ENCODE measurements at regions not wholly inside any gene's neighbourhood (a gene's known extent, or its start where the extent isn't known, plus 50 kb on each side); places are given as distances from the start of the nearest gene placed in this dataset.

DNA sequence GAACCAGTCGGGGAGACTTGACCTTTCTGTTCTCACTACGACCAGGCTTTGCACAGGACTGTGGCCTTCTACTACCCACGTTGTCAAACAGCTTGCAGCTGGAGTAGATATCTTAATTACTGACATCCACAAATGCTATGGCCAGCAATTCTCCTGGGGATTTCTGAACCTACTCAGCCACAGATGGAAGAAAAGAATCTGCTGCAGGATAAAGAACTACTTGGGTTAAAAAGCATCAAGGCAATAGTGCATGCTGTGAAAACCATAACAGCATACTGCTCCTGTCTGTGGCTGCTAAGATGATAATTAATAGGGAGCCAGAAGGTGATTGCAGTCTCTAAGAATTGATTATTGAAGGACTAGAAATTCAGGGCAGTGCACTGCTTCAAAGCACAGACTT lies 859.2 kb upstream of the SEMA6D start:
- DNase-seq (ENCODE audit: low read depth): no peak

GRCh38 chr15:46861796-46862195 lies 855.5 kb upstream of the SEMA6D start:
- no peak for DNase-seq (ENCODE audit: low read depth)

DNA sequence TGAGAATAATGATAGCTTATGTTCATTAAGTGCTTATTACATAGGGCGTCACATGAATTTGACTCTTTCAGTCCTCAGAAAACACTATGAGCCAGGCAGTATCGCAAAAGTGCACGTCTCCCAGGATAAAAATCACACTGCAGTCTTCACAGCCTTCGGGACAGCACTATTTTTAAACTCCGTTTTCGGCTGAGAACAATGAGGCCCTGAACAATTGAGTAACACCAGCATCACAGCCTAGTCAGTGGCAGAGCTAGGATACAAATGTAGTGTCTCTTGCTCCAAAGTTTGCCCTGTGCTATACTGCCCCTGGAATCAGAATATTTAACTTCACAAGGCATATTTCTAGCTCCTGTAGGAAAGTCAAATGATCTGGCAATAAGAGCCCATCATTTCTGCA lies 852.1 kb upstream of the SEMA6D start:
- no peak for DNase-seq (ENCODE audit: low read depth)

DNA sequence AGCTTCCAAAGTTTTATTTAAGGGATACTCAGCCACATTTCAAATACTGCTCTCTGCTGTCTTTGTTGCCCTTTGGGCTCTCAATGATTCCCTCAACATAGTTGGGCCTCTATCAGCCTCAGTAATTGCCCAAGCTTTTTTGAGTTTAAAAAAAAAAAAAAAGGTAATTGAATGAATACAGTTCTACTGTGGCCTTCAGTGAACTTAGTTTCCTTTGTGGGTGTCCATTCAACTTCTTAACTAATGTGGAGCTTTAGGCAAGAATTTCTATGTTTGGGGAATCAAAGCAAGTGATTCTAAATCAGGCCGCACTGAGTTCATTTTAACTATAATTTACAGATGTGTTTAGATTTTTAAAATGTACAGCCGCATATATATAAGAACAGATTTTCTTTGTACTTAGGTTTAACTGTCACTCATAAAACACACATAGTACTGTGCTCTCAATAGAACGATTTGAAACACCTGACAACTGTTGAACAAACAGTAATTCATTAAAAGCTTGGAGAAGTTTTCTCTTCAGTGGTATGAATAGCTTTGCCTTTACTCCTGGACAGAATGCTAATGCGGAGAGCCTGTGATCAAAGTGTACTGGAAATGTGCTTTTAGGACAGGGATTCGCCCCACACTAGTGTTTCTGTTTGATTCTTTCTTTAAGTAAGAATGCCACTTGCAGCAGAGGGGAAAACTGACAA lies 844.9 kb upstream of the SEMA6D start:
- DNase-seq (ENCODE audit: low read depth): no peak

DNA sequence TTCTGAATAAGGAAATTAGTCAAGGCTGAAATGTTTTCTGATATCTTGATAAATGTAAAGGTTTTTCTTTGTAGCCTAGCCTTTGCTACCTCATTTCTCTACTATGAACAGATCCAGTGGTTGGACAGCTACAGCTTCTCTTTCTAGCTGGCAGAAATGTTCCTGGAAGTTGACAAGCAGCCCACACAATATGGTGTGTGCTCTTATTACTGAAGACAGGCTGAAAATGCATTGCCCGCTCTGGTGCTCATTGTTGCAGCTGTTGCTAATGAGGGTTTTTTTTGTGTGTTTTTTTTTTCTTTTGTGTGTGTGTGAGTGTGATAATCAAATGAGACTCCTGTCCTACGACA lies 844.3 kb upstream of the SEMA6D start:
- no peak for DNase-seq (ENCODE audit: low read depth)

DNA sequence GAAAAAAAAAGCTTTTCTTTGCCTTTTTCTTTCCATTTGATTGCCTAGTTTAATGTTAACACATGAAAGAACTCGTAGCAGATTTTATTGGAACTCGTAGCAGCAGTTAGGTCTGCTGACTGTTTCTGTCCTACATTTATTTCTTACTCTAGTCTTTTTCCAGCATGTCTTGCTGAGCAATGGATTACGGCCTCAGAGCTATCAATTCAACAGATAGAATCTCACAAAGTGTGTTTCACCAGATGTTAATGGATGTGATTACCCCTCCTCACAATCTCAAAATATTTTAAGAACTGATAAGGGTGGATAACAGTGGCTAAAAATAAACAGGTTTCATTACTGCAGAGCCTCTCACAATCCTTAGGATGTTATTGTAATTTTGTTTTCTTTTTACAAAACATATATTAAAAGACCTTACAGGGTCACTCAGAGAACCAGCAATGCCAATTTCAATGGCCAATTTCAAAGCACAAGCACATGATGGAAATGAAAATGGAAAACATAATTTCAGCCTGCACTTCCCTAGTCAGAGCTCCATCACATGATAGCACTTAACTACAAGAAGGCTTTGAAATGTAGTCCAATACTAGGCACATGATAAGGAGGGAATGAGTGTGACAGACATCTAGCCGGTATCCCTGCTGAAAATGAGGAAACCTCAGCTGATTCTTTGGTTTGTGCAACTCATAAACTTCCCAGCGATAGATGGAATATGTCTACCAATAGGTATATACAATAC lies 838.1 kb upstream of the SEMA6D start:
- DNase-seq (ENCODE audit: low read depth): no peak

DNA sequence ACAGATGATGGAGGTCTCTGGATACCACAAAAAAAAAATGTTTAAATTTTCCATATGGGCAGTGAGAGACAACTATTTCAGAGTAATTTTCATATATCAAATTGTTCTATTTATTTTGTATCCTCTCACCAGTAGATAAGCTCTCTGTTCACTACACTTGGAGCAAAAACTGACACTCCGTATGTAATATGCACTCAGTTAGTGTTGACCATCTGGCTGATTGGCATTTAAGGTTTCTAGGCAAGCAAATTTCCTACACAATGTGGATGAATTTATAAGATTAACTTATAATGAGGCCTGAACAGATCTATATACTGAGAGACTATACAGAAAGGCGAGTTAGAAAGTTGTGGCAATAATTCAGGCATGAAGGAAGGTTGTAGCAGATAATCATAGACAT lies 836.5 kb upstream of the SEMA6D start:
- no peak for DNase-seq (ENCODE audit: low read depth)

DNA sequence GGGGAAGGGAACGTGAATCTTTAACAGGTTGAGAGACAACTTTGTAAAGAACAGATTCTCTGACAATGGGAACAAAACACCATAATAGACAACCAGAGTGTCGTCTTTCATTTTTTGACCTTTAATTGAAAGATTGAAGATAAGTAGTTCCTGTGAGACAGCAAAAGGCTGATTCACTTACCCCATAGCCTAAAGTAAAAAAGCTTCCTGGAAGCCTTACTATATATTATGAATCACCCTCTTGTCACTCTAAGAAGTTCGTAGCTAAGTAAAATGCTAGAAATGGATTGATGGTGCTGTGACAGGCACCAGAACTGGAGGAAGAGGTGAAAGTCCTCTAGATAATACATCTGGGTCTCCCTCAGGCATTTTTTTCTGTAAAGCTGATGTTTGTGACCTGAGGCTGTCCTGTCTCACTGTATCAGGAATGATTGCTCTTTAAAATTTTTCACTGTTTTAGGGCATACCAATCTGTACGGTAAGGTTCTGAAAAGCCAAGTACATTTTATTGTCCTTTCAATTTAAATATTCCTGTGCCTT lies 824.6 kb upstream of the SEMA6D start:
- no peak for DNase-seq (ENCODE audit: low read depth)

DNA sequence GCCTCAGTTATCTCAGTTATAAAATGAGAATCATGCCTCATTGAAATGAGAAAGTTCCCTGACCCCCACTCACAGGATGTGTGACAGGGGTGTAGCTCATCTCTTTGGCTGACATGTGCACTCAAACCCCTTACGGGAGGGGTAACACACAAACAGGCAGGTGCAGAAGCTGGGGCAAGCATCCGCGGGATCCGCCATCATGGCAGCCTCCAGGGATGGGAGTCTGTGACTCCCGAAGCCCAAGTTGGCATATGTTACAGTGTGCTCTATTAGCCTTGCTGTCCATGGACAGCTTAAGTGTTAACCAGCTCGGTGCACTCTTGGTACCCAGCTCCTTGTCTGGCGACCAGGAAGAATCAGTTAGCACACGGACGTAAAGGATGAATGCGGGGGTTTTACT lies 822.7 kb upstream of the SEMA6D start:
- no peak for DNase-seq (ENCODE audit: low read depth)

GRCh38 chr15:46897266-46897665 lies 820.0 kb upstream of the SEMA6D start:
- DNase-seq (ENCODE audit: low read depth): no peak

- DNase-seq (ENCODE audit: low read depth): no peak
Measured at GRCh38 chr15:46901001-46901400, 816.3 kb upstream of the SEMA6D start.

GRCh38 chr15:46917721-46918252 lies 799.5 kb upstream of the SEMA6D start:
- no peak for DNase-seq (ENCODE audit: low read depth)

- no peak for DNase-seq (ENCODE audit: low read depth)
Measured at GRCh38 chr15:46918462-46919140, 798.7 kb upstream of the SEMA6D start.

GRCh38 chr15:46921891-46922290 lies 795.4 kb upstream of the SEMA6D start:
- DNase-seq (ENCODE audit: low read depth): no peak

GRCh38 chr15:46930426-46930825 lies 786.9 kb upstream of the SEMA6D start:
- DNase-seq (ENCODE audit: low read depth): no peak

- DNase-seq (ENCODE audit: low read depth): no peak
Measured at GRCh38 chr15:46933332-46933731, 784.0 kb upstream of the SEMA6D start.

- DNase-seq (ENCODE audit: low read depth): no peak
Measured at GRCh38 chr15:46934851-46935250, 782.5 kb upstream of the SEMA6D start.

GRCh38 chr15:46938169-46938568 lies 779.1 kb upstream of the SEMA6D start:
- no peak for DNase-seq (ENCODE audit: low read depth)

DNA sequence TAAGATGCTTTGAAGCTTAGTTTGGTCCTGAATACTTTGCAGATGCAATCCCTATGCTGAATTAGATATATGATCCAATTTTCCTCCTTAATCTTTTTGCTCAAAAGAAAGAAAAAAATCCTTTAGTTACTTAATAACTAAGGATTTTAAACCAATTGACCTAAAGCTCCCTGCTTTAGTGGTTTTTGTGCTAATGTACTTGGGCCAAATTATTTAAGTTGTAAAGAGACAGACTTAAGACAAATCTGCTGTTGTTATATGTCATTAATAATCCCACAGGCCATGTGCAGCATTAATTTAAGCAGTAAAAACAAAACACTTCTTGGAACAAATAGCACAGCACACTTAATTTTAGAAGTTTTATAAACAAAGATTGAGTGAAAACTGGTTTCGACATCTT lies 776.1 kb upstream of the SEMA6D start:
- no peak for DNase-seq (ENCODE audit: low read depth)

DNA sequence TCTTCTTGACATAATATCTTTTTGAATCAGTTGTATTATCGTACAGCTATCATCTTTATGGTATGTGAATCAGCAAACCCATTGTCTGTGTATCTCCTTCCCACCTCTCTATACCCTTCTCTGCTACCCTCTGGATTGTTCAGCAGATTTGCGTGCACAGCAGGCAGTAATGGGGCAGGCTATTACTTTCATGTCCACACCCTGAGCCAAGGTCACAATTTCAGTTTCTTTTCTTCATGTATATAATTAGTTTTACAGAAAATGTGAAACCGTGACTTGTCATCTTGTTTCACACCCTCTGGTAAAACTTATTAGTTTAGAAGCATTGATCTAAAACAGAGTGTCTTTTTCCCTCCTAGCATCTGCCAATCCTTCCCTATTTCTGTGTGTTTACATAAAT lies 770.4 kb upstream of the SEMA6D start:
- no peak for DNase-seq (ENCODE audit: low read depth)

GRCh38 chr15:46955576-46955975 lies 761.7 kb upstream of the SEMA6D start:
- no peak for DNase-seq (ENCODE audit: low read depth)

- DNase-seq (ENCODE audit: low read depth): no peak
Measured at GRCh38 chr15:46956456-46956855, 760.8 kb upstream of the SEMA6D start.

DNA sequence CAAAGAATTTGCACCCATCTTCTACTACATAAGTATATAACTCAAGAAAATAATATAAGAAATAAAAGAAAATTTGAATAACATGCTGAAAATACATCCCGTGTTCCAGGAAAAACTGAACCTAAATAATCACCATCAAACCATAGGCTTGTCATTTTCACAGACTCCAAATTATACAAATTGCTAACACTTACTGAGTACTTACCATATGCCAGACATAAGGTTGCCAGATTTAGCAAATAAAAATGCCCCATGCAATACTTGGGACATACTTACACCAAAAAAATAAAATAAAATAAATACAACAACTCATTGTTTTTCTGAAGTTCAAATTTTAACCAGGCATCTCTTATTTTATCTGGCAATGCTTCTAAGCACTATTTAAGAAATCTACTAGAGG lies 760.4 kb upstream of the SEMA6D start:
- no peak for DNase-seq (ENCODE audit: low read depth)
